Left lobe of liver (tissue), 2 donors: ENCODE measurements at regions not wholly inside any gene's neighbourhood (a gene's known extent, or its start where the extent isn't known, plus 50 kb on each side); places are given as distances from the start of the nearest gene placed in this dataset.
"Not testable (repeated sequence)": the region's sequence is repeated elsewhere in the genome, so short reads cannot be mapped to it uniquely, and the experiment has no call there.

ENCODE experiments used
- ATAC-seq: fragments of 200-7000 bp; cut with Tn5 transposase; one replicate; pipeline ENCODE4 v1.9.1; 2020; ENCODE audit warnings: mild to moderate bottlenecking, moderate library complexity
- DNase-seq: peaks from one replicate; pipeline ENCODE4 v3.0.0-alpha.2; 2020; ENCODE audit warnings: low spot score
- donor health status: DM: no; HTN: no; CAD: no; lungs with moderate emphysema.
- donor health status: DM: no; HTN: yes; CAD: no.

DNA sequence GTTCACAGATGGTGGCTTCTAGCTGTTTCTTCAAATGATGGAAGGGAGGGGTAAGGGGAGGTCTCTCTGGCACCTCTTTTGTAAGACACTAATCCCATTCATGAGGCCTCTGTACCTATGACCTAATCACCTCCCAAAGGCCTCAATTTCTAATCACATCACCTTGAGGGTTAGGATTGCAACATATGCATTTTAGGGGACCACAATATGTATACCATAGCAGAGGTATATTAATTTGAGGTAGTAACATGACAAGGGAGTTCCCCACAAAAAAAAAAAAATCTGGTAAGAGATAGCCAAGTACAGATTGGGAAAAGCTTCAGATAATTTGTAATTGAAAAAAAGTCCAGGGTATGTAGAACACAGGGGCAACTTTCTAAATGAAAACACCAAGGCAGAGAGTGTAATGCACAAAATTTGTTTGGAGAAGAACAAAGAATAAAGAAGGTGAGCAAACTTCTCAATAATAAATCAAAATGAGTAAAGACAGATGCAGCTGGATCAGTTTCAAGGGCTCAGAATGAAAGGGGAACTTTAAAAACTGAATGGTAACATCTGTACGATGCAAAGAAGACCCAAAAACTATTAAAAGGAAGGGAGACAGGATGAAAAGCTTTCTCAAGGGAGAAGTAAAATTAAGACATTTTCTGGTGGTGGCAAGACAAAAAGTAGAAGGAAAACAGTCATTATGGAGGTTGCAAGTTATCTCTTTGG lies 125.5 kb upstream of the DCN start:
- no peak for ATAC-seq
- no peak for DNase-seq

DNA sequence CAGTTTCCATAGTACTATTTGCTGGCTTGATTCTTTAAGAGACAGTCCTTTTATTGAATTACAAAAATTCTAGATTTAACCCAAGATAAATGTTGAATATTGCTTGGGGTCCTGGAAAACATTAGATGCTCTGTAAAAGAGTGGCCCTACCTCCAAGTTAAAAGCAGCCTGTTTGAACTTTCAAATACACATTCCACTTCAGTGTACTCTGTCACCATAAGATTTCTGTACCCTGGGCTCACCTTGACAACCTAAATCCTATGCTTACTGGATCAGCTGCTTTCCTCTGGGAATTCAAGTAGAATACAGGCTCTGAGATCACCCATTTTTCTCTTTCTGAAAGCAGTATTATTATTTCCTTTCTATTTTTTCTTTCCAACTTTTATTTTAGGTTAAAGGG lies 107.7 kb upstream of the DCN start:
- no peak for DNase-seq
- ATAC-seq, result no peak

DNA sequence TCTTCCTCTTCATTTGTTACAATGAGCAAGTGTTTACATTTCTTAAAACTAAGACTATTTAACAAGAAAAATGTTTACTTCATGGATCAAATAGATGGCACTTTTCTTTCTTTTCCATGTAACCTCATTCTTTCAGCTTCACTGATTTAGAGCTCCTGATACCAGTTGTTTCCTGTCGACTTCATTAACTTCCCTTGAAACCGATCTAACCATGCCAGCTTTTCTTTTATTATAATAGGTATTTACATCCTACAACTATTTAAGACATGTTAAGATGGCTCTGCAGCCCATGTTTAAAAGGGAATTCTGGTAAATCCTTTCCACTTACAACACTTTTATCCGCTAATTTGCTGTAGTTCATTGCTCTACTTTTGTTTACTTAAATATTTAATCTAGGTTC lies 107.3 kb upstream of the DCN start:
- DNase-seq (no peak), ATAC-seq (no peak)

DNA sequence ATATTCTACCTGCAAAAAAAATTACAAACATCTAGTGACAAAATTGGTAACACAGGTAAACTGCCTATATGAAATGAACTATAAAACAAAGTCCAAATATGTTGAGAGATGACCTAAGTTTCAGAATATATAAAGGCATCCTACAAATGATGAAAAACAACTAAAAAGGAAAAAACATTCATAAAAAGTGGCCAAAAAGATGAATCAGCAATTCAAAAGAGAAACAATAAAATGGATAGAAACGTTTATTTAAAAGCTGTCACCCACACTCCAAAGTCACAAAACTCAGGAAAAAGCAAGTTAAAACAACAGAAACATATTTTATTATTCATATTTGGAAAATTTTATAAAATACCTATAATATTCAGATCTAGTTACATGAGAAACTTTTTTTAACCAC lies 106.5 kb upstream of the DCN start:
- DNase-seq (no peak), ATAC-seq (no peak)

DNA sequence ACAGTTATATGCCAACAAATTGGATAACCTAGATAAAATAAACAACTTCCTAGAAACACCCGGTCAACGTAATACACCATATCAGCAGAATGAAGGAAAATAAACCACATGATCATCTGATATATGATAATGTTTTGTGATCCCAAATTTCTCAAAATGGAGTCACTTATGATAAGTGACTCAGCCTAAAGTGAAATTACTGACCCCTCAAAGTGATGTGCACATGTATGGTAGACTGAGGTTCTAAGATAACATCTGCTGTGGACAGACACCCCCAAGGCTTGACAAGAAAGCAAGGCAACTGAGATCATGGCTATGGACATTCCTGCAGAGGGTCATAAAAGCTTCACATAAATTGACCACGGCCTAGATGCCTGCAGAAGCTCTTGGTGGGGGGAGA lies 105.1 kb upstream of the DCN start:
- ATAC-seq, result no peak
- DNase-seq, result no peak

DNA sequence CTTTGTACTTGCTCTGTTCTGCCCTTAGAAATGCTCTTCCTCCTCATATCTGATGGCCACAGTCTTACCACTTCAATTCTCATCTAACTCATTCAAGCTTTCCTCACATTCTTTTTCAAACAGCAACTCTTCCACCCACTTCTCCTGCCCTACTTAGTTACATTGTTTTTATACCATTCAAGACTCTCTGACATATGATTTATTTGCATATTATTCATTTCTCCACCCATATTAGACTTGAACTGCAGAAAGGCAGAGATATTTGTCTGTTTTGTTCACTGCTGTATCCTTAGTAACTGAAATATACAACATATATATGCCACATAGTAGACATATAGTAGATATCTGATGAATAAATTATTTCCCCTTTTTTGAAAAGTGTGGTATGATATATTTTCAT lies 95.5 kb upstream of the DCN start:
- DNase-seq, result no peak
- no peak for ATAC-seq

DNA sequence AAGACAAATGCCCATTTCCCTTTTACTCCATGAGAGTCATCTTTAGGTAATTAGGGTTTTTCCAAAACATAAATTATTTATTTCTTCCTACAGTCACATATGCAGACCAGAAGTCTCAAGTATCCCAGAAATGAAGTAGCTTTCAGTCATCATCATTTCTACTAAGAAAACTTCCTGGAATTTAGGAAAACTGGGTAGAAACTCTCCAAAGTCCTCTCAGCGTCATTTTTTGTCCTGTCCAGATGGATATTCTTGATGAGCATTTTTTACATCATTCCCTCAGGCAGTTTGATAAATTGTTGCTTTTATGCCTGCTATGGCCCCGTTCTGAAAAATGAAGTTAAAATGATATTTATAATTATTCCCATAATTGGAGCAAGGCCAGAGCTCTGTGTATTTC lies 93.9 kb upstream of the DCN start:
- no peak for ATAC-seq
- DNase-seq, result no peak

DNA sequence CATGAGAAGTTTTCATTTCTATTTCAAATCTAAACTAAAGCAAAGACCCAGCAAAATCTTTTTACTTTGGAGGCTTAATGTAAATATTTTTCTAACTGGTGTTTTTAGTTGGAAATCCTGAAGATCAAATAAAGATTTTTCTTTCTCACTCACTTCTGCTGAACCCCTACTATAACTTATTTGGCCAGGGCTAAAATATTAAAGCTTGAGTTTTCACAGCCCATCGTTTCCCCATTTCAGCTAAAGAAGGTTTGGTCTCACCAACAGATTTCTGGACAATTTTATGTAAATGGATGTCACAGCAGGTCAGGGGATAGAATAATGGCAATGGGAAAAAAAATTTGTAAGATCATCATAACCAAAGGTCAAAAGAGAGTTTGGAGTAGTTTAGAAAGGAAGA lies 92.7 kb upstream of the DCN start:
- no peak for ATAC-seq

DNA sequence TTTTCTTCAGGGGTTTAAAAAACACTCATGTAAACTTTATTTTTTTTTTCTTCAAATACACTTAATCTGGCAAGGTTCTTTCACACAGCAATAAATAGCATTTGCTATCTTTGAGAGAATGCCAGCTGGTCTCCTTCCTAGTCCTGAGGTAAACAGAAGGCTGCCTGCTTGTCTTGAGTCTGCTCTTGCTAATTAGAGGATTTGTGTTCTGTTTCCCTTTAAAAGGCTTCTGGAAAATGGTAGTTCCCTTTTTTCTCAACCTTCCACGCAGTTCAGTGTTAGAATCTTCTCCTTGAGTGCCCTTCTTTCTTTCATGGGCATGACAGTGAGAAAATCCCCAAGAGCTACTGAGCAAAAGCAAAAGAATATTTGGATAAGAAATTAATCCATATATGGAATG lies 92.3 kb upstream of the DCN start:
- DNase-seq (no peak), ATAC-seq (no peak)

More for the DNA sequence above, 92.7 kb upstream of the DCN start:
- no peak for DNase-seq

DNA sequence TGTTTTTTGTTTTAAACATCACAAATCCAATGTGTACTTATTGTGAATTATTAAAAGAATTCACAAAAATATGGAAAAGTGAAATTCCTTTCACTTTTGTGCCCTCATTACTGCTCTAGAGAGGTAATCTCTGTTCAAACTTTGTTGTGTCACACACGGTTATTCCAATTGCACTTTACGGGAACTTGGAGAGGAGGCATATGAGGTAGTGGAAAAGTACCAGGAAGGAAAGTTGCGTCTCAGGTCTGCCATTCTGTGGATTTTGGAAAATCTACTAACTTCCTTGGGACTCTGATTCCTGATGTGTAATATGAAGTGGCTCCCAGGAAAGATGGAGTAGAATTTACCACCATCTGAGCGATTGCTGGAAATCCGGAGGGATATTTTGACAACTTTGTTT lies 90.9 kb upstream of the DCN start:
- no peak for DNase-seq
- ATAC-seq, result no peak

DNA sequence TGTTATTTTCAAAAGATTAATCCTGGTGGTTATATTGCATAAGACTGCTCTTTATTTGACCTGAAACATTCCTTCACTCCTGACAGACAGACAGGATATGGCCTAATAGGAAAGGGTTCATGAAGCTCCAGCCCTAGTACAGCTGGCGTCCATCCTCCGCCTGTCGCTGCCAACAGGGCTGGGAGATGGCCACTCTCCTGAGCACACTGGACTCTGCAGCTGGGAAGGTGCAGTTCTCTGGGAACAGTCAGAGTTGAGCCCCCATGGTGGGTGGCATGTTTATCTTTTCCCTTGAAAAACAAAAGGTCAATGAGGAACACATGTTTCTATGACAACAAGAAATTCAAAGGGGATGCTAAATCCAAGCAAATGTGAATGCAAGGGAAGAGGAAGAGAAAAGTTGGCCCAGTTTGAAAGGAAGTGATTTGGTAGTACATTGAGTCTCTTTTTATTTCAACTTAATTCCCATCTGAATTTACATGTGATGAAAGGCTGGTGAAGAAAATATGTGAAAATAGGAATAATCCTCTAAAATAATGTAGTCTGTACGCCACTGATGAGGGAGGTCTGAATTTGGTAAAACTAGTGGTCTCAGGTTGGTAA lies 89.9 kb upstream of the DCN start:
- DNase-seq (peak; percentile 46), ATAC-seq (peak; percentile 21)

DNA sequence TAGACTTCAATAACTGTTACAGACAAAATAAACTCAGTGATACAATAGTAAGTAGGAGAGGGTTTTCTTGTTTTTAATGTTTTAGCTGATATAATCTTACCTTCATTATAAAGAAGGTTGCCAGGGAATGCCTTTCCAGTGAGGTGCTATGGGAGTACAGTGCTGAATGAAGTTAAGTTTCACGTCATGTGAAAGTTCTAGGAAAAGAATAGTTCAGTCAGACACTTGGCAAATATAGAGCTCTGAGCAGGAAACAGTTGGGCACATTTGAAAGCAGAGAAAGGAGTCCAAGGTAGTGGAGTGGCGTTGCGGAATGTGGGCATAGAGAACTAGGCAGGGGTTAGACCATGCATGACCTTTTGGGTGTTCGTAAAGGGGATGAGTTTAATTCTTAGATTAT lies 88.6 kb upstream of the DCN start:
- DNase-seq (no peak), ATAC-seq (no peak)

DNA sequence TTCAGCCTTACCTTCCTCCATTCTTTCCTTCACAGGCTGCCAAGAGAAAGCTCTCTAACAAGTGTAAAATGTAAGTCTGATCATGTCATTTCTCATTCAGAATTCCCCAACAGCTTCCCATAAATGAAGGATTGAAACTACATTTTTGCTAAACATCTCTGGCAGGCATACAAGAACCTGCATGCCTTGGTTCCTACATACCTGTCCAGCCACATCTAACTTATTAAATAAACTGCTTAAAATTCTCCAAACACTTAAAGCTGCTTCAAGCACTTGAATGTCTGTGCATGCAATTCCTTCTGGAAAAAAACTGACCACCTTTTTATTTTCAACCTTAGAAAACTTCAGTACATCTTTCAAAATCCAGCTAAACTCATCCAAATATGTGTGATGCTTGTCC lies 84.4 kb upstream of the DCN start:
- no peak for ATAC-seq
- no peak for DNase-seq

DNA sequence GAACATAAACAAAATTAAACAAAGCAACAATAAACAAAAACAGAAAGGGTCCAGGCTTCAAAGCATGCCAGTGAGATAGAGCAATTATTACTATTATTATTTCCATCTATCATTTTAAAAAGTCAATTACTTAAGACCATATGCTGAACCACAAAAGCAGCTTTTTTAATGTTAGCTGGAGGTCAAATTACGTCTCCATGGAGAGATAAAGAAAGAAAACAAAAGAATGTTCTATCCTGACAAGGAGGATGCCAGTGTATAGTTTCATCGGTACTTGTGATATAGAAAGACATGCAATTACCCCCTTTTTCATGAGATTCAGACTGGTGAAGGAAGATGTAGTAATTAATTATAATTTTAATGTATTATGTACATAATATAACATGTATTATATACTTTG lies 81.6 kb upstream of the DCN start:
- no peak for ATAC-seq
- no peak for DNase-seq

DNA sequence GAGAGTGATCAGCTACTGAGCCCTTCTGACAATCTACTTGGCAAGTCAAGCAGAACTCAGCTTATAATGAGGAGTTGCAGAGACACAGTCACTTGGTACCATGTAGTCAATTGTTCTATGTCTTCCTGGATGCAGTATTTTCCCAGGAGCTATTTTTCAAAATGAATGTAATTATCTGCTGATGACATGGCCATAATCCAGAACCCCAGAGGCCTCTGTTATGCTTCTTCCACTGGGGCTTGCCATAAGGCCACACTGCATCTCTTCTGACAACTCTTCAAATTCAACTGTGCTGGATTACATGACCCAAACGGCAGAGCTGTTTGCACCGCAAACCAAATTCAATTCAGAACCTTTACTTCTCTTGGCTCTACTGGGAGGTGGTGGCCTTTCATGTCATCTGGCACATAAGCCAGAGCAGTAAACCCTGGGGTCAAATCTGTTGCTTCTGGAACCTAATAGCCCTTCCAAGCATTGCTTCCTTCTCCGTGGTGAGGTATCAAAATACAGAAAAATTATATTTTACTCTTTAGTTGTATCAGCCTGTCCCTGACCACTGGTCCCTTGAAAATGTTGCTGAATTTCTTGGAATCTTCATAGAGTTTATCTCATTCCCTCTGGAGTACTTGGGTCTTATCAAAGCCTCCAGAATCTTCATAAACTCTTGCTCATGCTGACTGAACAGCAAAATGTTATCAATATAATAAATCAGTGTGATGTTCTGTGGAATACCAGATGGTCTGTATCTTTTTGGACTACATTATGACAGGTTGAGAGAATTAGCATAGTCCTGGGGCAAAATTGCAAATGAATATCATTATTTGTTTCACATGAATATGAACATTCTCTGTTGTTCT lies 79.4 kb upstream of the DCN start:
- ATAC-seq (no peak), DNase-seq (no peak)

DNA sequence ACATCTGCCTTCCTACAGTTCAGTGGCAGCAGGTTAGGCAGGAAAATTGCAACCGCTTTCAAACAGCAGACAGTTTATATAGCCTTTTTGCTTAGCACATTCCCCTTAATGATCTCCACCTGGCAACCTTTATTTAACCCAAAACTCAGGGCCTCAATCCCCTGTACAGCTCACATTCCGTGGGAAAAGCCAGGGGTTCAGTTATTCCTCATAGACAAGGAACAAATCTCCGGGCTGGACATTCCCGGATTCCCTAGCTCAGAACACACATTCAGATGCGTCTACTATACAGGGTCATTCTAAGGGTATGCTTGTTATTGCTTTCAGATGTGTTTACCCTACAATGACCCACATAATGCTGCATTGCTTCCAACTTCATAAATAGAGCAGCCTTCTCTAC lies 73.8 kb upstream of the DCN start:
- no peak for ATAC-seq
- no peak for DNase-seq

DNA sequence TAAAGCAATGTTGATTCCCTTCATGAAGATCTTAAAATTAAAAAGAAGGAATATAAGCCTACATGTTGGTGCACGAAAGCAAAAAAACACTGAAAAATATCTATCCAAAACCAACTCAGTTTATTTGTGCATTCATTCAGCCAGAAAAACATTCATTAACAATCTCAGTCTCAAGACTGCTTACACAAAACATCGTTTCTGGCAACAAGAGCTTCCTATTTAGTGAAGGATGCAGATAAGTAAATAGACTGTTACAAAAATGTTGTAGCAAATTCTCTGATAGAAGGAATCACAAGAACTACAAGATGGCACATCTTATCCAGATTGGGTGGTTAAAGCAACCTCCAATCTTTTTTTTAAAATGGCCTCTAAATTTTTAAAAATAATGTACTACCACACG lies 69.7 kb upstream of the DCN start:
- no peak for ATAC-seq
- no peak for DNase-seq

DNA sequence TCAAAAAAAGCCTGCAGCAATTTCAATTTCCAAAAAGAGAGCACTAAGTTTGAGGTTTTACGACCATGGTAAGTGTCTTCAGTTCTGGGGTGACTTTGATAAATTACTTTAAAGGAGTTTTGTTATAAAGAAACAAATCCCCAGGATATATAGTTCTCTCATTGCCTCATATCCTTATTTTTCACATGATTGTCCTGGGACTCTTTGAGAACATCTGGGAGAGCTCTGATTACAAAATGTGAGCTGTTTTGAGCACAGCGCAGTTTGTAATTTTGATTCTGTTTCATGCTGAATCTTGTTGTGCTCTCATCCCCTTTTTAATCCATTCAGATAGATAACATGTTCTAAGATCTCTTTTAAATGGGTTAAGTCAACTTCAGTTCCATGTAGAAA lies 67.7 kb upstream of the DCN start:
- no peak for ATAC-seq
- DNase-seq, result no peak

DNA sequence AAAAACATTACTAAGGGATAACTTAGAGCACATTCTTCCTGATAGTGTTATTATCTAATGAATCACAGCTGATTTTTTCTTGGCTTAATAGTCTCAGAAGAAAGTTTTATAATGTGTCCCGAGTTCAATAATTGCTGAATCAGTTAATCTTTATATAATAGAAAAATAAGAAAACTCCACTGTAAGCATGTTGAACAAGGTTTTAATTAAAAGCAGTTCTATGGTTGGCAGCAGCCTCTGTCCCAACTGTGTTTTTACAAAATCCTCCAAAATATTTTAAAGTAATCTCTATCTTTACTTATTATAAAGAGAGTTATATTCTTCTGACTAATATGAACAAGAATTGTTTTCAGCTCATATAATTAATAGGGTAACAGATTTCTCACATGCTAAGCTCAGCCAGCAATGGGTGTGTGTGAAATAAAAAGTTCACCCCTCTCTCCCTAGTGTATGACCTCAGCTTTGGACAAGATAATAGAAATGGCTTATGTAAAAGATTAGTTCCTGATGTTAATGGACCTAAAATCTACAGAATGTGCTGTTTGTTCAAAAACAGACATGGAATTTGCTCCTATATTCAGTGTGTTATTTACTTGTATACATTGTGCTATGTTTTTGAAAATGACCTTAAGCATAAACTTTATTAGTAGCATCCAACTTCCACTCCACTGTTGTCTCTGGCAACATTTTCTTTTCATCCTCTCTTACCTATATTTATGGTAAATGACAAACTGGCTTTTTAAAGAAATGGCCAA lies 67.1 kb upstream of the DCN start:
- DNase-seq (no peak), ATAC-seq (no peak)

DNA sequence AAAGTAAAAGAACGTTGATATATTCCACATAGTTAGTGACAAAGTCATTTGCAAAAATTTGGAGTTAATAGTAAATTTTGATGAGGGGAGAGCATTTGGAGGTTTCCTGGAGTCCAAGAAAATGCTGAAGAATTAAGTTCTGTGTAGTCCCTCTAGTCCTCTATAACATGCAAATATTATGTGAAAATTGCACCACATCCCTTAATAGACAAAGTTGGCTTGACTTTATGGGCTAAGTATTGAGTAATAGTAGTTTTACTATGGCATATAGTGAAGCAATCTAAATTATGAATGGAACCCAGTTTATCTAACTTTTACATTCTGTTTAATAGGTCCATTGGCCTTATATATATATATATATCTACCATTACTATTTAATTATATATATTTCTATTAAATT lies 66.4 kb upstream of the DCN start:
- DNase-seq (no peak), ATAC-seq (no peak)

DNA sequence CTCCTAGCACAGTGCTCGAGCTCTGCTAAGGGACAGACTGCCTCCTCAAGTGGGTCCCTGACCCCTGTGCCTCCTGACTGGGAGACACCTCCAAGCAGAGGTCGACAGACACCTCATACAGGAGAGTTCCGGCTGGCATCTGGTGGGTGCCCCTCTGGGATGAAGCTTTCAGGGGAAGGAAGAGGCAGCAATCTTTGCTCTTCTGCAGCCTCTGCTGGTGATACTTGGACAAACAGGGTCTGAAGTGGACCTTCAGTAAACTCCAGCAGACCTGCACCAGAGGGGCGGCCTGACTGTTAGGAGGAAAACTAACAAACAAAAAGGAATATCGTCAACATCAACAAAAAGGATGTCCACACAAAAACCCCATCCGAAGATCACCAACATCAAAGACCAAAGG lies 60.6 kb upstream of the DCN start:
- DNase-seq, ATAC-seq: not testable (repeated sequence)

DNA sequence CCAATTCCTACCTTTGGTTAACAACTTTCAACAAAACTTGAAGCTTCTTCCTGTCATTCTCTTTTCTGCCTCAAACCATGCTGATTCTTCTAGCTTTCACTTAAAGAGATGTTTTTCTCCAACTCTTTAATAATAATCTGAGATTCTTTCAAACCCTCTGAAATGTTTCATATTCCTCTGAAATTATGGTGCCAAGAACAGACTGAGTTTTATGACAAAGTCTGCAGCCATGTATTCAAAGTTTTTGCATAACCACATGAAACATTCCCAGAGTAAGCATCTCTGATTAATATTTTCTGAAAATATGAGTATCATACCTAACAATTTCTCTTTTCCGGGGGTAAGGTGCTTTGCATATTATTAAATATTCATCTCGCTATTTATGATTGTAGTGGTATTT lies 59.1 kb upstream of the DCN start:
- ATAC-seq, result no peak

More for the DNA sequence above, 59.1 kb upstream of the DCN start:
- DNase-seq, result no peak
